ENCODE measurements at regions not wholly inside any gene's neighbourhood (a gene's known extent, or its start where the extent isn't known, plus 50 kb on each side); places are given as distances from the start of the nearest gene placed in this dataset.
"Not testable (repeated sequence)": the region's sequence is repeated elsewhere in the genome, so short reads cannot be mapped to it uniquely, and the experiment has no call there.

DNA sequence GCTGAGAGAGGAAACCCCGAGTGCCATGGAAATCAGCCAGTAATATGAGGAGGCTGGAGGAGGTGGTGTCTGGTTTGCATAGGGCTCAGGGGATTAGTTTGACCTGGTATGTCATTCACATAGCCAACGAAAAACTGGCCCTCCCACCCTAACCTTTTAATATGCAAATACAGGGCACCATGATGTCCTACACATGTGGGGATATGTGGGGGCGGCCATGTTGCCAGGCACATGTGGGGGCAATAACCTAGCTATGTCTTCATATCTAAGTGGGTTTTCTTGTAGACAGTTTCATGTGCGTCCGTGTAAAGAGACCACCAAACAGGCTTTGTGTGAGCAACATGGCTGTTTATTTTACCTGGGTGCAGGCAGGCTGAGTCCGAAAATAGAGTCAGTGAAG, 110.1 kb downstream of the MOBP start:
- no peaks in the 10 kb centered on the region for H4K20me1 ChIP-seq (ENCODE audit: insufficient read depth)
- no peak overlapping the region for H3K4me3 ChIP-seq
- TF ChIP-seq EZH2 (IDR thresholded peaks at IDR 0.05; ENCODE audit: insufficient read depth, poor library complexity, severe bottlenecking) (no peak), EZH2phosphoT487 (IDR thresholded peaks at IDR 0.05; ENCODE audit: insufficient read depth, low read depth) (no peak)

GRCh38 chr3:39586215-39586614, 118.7 kb downstream of the MOBP start:
- H2AFZ ChIP-seq; H3F3A ChIP-seq (ENCODE audit: insufficient read depth); H3K9me2 ChIP-seq (ENCODE audit: insufficient read depth); H3K9ac ChIP-seq; H4K20me1 ChIP-seq (ENCODE audit: insufficient read depth); H3K9me3 ChIP-seq (ENCODE audit: low read depth); H3K79me2 ChIP-seq (ENCODE audit: insufficient read depth); H3K4me2 ChIP-seq (ENCODE audit: unreplicated experiment); H3K4me3 ChIP-seq; H3K27me3 ChIP-seq (replicated peaks; ENCODE audit: insufficient read depth); in situ Hi-C loops (cut with MboI); H3K27ac ChIP-seq; DNase-seq; H3K36me3 ChIP-seq (ENCODE audit: low read depth); H3K4me1 ChIP-seq (ENCODE audit: insufficient read depth): not testable (repeated sequence)
- 44 to 45% methylated on average over 4 of the region's 4 CpGs for WGBS, 2 experiments (ENCODE audit: low coverage in 1 of 2, low lambda C conversion rate in 2 of 2, missing lambda C conversion rate in 2 of 2)

More for the DNA sequence above, 110.1 kb downstream of the MOBP start:
- H3K9me3 ChIP-seq (ENCODE audit: low read depth), result no peaks in the 10 kb centered on the region
- no peaks in the 10 kb centered on the region for H3K4me1 ChIP-seq (ENCODE audit: insufficient read depth)
- H3K36me3 ChIP-seq (ENCODE audit: low read depth), result no peaks in the 10 kb centered on the region
- no peaks in the 10 kb centered on the region; the same call in 1 of the 2 replicates for H3K9me2 ChIP-seq (ENCODE audit: insufficient read depth)
- H3K9ac ChIP-seq, result no peak overlapping the region
- in situ Hi-C loops (cut with MboI), result no loop called here
- peaks cover 16% of the 10 kb centered on the region; the same call in 1 of the 2 replicates for H3K27me3 ChIP-seq (replicated peaks; ENCODE audit: insufficient read depth)
- H2AFZ ChIP-seq, result no peak overlapping the region
- H3K4me2 ChIP-seq (ENCODE audit: unreplicated experiment), result no peak overlapping the region
- H3F3A ChIP-seq (ENCODE audit: insufficient read depth), result no peaks in the 10 kb centered on the region
- 28 to 36% methylated on average over 6 of the region's 6 CpGs for WGBS, 2 experiments (ENCODE audit: low coverage in 1 of 2, low lambda C conversion rate in 2 of 2, missing lambda C conversion rate in 2 of 2)
- H3K27ac ChIP-seq, result no peak overlapping the region
- DNase-seq, result no peak
- H3K79me2 ChIP-seq (ENCODE audit: insufficient read depth), result no peaks in the 10 kb centered on the region

DNA sequence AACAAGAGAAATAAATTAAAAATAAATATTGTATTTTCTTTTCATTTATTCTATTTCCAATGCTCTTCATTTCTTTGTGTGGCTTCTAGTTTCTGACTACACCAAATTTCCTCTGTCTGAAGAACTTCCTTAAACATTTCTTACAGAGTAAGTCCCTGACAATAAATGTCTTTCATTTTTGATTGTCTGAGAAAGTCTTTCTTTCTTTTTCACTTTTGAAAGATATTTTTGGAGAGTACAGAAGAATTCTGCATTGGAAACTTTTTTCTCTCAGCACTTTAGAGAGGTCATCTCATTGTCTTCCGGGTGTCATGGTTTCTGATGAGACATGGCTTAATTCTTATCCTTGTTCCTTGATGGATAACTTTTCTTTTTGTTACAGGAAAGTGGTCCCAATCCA, 119.6 kb downstream of the MOBP start:
- 28 to 38% methylated on average over 1 of the region's 1 CpG for WGBS, 2 experiments (ENCODE audit: low coverage in 1 of 2, low lambda C conversion rate in 2 of 2, missing lambda C conversion rate in 2 of 2)
- Histone ChIP-seq H3K9me2 (ENCODE audit: insufficient read depth) (no peaks in the 10 kb centered on the region), H3K4me3 (no peak overlapping the region), H3F3A (ENCODE audit: insufficient read depth) (no peaks in the 10 kb centered on the region), H3K9me3 (ENCODE audit: low read depth) (no peaks in the 10 kb centered on the region), H4K20me1 (ENCODE audit: insufficient read depth) (no peaks in the 10 kb centered on the region), H3K4me1 (ENCODE audit: insufficient read depth) (no peaks in the 10 kb centered on the region), H2AFZ (no peak overlapping the region), H3K36me3 (ENCODE audit: low read depth) (no peaks in the 10 kb centered on the region), H3K79me2 (ENCODE audit: insufficient read depth) (no peaks in the 10 kb centered on the region), H3K9ac (no peak overlapping the region), H3K27me3 (replicated peaks; ENCODE audit: insufficient read depth) (no peaks in the 10 kb centered on the region; the same call in 1 of the 2 replicates), H3K4me2 (ENCODE audit: unreplicated experiment) (no peak overlapping the region), H3K27ac (no peak overlapping the region)
- TF ChIP-seq EZH2 (IDR thresholded peaks at IDR 0.05; ENCODE audit: insufficient read depth, poor library complexity, severe bottlenecking) (no peak), EZH2phosphoT487 (IDR thresholded peaks at IDR 0.05; ENCODE audit: insufficient read depth, low read depth) (no peak)
- no peak for DNase-seq
- in situ Hi-C loops (cut with MboI), result no loop called here

DNA sequence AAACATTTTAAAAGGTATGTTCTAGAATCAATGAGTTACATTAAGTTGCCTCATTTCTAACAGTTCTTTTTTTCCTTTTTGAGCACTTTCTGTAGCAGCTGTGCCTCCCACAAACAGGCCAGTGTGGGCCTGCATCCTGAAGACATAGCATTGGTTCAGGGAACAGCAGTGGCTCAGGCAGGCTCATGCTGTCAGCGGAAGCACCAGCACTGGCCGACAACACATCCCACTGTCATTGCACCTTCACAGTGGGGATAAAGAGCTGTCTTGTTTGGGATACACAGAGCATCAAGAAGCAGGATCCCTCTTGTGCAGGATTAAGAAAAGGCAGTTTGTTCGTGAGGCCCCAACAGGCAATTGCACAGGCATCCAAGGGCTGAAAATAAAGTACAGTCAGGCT, 123.3 kb downstream of the MOBP start:
- no peaks in the 10 kb centered on the region for H3K27me3 ChIP-seq (replicated peaks; ENCODE audit: insufficient read depth)
- no peak overlapping the region for H3K4me3 ChIP-seq
- no peaks in the 10 kb centered on the region for H3K9me3 ChIP-seq (ENCODE audit: low read depth)
- H3K4me1 ChIP-seq (ENCODE audit: insufficient read depth), result no peaks in the 10 kb centered on the region
- no peak overlapping the region for H2AFZ ChIP-seq
- no peaks in the 10 kb centered on the region for H4K20me1 ChIP-seq (ENCODE audit: insufficient read depth)
- H3K27ac ChIP-seq, result no peak overlapping the region
- H3K79me2 ChIP-seq (ENCODE audit: insufficient read depth), result no peaks in the 10 kb centered on the region
- no peaks in the 10 kb centered on the region for H3F3A ChIP-seq (ENCODE audit: insufficient read depth)
- no peak overlapping the region for H3K4me2 ChIP-seq (ENCODE audit: unreplicated experiment)
- no peaks in the 10 kb centered on the region for H3K9me2 ChIP-seq (ENCODE audit: insufficient read depth)
- TF ChIP-seq EZH2 (IDR thresholded peaks at IDR 0.05; ENCODE audit: insufficient read depth, poor library complexity, severe bottlenecking), result no peak
- TF ChIP-seq EZH2phosphoT487 (IDR thresholded peaks at IDR 0.05; ENCODE audit: insufficient read depth, low read depth), result no peak
- H3K36me3 ChIP-seq (ENCODE audit: low read depth), result no peaks in the 10 kb centered on the region
- 52 to 64% methylated on average over 3 of the region's 3 CpGs for WGBS, 2 experiments (ENCODE audit: low coverage in 1 of 2, low lambda C conversion rate in 2 of 2, missing lambda C conversion rate in 2 of 2)
- DNase-seq, result no peak
- in situ Hi-C loops (cut with MboI), result no loop called here
- no peak overlapping the region for H3K9ac ChIP-seq

GRCh38 chr3:39592311-39593050, 125.0 kb downstream of the MOBP start:
- peak; percentile 3 for DNase-seq
- Histone ChIP-seq H3K4me1 (ENCODE audit: insufficient read depth) (no peaks in the 10 kb centered on the region), H3K4me3 (no peak overlapping the region), H3K79me2 (ENCODE audit: insufficient read depth) (no peaks in the 10 kb centered on the region), H3K4me2 (ENCODE audit: unreplicated experiment) (no peak overlapping the region), H2AFZ (no peak overlapping the region), H3K36me3 (ENCODE audit: low read depth) (no peaks in the 10 kb centered on the region), H3F3A (ENCODE audit: insufficient read depth) (no peaks in the 10 kb centered on the region), H3K9me2 (ENCODE audit: insufficient read depth) (no peaks in the 10 kb centered on the region), H3K9ac (no peak overlapping the region), H3K27me3 (replicated peaks; ENCODE audit: insufficient read depth) (no peaks in the 10 kb centered on the region), H3K9me3 (ENCODE audit: low read depth) (no peaks in the 10 kb centered on the region), H4K20me1 (ENCODE audit: insufficient read depth) (no peaks in the 10 kb centered on the region), H3K27ac (no peak overlapping the region)
- 33 to 34% methylated on average over 5 of the region's 5 CpGs for WGBS, 2 experiments (ENCODE audit: low coverage in 1 of 2, low lambda C conversion rate in 2 of 2, missing lambda C conversion rate in 2 of 2)
- in situ Hi-C loops (cut with MboI), result no loop called here
- TF ChIP-seq EZH2 (IDR thresholded peaks at IDR 0.05; ENCODE audit: insufficient read depth, poor library complexity, severe bottlenecking), result no peak
- TF ChIP-seq EZH2phosphoT487 (IDR thresholded peaks at IDR 0.05; ENCODE audit: insufficient read depth, low read depth), result no peak
